Fibroblast of skin of abdomen (primary cell): ENCODE measurements at regions not wholly inside any gene's neighbourhood (a gene's known extent, or its start where the extent isn't known, plus 50 kb on each side); places are given as distances from the start of the nearest gene placed in this dataset.

Experiments
- DNase-seq: peaks from one replicate; pipeline ENCODE4 v3.0.0-alpha.2; 2013

DNA sequence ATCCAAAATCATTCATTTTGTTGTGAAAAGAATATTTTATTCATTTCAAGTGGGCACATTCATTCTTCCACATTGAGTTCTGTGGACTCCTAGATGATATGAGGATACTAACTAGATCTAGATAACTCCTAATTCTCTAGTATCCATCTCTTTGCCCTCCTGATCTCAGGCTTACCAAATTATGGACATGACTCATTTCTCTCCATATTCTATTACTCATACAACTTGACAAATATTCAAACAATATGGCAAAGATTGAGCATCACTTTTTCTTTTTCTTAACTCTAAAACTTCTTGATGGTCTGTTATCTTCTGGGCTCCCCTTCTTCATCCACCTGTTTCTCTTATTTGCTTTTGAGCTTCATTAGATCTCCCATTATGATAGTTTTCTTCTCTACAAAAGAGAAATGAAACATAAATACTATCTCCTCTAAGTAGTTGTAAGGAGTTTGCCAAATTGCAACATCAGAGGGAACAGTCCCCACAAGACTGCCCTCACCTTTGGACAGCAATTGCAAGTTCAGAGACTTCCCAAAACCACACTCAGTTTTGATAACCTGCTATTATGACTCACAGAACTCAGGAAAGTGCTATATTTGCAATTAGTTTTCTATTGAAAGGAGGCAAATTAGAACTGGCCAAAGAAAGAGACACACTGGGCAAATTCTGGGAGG, 422.9 kb downstream of the SPRY1 start:
- DNase-seq, result no peak

DNA sequence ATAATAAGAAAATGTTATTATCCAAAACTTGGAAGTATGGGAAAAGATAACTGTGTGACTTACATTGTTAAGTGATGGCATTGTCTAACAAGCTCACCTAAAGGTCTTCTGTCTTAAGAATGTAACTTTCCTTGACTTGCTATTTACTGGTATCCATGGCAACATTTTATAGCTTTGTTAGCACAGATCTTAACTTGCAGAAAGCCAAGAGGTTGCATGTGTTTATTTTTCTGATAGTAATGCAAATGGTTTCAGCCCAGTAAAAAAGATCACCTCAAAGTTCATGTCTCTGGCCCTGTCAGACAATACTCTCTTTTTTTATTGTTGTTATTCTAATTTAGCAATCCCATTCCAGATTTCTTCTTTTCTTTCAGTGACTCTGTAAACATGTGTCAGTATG, 425.3 kb downstream of the SPRY1 start:
- DNase-seq, result no peak

DNA sequence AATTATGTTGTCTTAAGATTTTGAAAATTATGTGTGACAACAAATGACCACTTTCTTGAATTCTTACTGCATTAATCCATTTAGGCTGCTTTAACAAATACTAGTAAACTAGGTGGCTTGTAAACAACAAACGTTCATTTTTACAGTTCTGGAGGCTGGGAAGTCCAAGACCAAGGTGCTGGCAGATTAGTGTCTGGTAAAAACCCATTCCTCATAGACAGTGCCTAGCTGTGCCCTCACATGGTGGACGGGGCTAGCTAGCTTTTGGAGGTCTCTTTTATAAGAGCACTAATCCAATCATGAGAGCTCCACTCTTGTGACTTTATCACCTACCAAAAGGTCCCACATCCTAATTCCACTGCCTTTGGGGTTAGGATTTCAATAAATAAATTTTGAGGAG, 425.8 kb downstream of the SPRY1 start:
- DNase-seq, result no peak

DNA sequence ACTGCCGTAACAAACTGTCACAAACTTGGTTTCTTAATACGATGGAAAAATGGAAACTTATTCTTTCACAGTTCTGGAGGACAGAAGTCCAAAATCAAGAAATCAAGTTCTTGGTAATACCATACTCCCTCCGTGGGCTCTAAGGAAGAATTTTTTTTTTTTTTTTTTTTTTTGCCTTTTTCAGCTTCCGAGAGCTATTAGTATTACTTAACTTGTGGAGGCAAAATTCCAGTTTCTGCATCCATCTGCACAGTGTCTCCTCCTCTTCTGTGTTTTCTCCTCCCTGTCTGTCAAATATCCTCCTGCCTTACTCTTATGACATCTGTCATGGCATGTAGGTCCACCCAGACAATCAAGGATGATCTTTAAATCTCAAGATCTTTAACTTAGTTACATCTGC, 426.6 kb downstream of the SPRY1 start:
- no peak for DNase-seq

DNA sequence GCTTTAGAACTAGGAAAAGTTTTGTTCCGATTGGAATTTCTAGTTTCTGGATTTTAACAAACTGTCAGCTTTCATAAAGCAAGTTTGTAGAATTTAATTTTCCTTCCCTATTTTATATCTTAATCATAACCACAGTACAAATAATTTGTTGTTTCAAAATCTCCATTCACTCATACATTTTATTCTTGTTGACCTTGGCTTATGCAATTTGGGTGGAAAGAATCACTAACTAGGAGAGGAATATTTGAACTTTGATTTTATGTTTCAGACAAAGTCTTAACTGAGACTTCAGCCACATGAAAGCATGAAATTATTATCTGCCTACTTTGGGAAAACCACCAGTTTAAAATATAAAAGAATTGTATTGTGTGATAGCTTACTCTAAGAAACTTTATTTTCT, 427.9 kb downstream of the SPRY1 start:
- no peak for DNase-seq

DNA sequence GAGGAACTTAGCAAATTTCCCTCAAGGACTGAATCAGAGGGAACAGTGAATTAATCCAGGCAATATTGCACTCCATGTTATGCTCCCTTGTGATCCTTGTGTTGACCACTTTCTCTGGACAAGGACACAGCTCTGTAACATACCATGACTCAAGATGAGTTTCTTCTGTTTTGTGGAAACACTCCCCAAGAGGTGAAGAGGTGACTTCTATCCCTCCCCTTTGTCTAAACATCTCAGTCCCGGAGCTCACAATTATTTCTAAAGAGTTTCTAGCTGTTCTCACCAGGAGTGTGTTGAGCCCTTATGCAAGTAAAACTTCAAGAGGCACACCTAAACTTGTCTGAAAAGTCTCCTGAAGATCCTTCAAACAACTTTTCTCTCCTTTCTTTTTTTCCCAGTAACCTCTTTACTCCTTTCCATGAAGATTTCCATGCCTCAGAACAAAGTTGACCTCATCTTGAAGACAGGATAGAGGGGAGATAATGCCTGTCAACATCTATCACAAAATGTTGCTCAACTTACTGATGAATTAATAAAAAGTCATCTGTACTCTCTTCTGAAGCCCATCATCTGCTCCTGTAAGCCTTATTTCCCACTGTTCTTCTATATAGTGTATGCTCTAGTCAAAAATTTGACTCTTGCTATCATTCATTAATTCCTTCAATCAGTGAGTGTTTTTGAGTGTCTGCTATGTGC, 429.1 kb downstream of the SPRY1 start:
- DNase-seq, result no peak

DNA sequence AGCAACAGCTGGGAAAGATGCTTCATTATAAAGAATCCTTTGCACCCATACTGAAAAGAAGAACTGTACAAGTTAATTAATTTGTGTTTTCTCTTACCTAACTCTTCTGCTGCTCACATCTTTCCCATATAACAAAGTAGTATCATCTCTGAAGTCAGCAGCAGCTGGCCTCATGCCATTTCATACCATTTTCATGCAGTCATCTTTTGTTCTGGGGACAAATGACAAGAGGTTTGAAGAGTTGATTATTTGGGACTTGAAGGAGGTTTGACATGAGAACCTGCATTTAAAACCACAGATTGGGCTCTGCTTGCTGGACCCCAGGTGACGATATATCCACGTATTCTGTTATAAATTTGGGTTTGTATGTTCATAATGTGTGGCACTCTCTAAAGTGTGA, 430.3 kb downstream of the SPRY1 start:
- DNase-seq, result peak; percentile 60

DNA sequence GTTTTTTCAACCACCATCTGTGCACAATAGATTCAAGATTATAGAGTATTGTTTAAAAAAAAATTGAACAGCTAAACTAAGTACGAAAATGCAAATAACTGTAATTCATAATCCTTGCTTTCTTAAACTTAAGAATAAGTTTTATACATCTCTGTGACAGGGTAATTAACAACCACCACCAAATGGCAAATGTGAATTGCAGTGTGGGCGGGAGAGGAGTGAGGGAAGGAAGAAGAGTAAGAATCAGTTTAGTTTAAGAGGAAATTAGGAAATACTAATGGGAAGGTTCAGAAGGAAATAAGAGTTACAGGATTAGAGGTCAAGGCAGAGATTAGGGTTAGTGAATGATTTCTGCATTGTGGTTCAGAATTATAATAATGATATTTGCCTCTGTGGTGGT, 430.9 kb downstream of the SPRY1 start:
- no peak for DNase-seq

DNA sequence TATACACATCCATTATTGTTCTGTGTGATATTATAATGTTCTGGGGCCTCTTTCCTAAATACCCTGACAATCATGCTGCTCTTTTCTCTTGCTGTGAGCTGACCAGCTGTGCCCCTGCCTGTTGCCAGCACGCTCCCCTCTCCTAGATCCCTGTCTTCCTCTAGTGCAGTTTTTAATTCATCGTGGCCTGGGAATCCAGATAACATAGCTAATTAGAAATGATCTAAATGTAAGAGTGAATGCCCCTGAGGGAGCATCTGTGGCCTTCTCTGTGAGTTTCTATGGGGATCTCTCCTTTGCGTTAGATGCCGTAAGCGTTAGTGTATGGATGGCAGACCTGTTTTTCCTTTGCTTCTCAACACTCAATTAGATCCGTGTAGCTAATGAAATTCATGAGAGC, 434.3 kb downstream of the SPRY1 start:
- no peak for DNase-seq

DNA sequence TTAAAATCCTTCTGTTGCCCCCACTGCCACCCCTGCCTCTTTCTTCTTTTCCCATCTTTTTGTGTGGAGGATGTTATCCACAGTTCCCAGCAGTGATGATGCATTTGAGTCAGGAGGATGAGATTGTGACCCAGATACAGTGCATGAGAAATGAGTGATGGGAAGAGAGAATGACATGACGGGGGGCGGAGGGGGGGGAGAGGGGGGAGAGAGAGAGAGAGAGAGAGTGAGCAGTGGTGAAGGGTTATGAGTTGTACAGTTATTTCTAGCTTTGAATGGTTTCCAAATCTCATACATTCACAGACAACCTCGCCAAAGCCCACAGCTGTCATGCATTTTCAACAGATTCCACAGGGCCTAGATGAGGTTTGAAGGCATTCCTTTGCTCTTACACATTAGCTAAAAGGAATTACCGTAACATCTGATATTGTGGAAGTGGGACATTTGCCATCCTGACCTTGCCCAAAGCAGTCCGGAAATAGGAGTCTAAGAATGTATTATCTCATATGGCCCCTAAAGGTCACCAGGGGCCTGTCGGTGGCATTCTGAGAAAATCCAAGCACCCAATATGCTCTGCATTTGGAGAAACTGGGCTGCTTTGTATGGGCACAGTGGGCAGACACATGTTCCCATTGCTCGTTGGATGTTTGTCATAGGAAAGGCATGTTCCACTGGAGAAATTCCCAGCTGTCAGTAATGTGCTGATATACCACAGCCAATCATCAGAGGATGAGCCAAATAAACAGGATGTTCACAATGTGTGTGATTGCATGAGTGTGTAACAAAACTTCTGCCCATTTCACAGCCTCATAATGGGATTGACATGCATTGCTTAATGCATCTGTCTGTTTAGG, 435.8 kb downstream of the SPRY1 start:
- peak; percentile 100 for DNase-seq

DNA sequence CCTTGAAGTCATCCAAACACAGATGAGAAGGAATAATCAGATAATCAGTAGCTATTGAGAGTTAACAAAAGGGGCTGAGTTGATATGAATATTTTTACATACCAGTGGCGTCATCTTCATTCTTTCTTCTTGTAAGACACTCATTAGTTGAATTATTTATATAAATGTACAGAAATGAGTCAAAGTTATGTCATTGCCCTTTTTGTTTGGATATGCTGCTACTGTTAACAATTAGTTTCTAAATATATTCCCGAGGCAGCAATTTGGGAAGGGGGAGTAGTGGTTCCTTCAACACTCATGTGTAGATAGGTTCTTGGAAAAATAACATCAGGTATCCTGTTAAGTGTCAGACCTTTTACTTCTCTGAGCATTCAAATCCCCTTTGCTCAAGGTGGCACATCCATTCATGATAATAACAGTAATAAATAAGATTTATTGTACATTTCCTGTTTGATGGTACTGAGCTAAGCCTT, 436.6 kb downstream of the SPRY1 start:
- peak; percentile 83 for DNase-seq

DNA sequence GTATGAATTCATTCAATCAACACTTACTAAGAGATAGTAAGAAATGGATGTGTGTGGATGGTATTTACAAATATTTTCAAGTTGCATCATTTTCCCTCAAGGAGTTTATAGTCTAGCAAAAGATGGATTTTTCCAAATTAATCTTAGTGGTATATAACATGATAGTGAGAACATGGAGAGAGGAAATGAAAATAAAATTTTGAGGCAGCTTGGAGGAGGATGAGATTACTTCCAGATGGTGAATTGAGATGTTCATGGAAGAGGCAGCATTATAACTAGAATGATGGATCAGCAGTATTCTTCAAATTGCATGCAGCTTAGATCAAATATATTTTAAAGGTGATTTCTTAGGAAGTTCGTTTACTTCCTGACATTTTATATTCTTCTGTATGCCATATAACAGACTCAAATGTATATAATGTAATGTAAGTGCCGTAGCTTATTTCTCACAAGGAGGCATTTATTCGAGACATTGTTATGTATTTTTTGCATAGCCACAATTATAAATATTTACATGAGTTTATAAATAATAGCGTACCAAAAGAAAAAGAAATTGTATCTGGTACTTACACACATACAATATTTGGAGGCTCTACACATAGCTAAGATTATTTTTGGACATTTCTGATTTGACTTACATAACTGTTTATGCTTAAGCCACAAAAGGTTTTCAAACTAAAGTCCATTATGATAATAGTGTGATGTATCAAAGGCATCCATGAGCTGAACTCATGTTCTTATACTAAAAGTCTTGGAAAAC, 439.4 kb downstream of the SPRY1 start:
- no peak for DNase-seq

DNA sequence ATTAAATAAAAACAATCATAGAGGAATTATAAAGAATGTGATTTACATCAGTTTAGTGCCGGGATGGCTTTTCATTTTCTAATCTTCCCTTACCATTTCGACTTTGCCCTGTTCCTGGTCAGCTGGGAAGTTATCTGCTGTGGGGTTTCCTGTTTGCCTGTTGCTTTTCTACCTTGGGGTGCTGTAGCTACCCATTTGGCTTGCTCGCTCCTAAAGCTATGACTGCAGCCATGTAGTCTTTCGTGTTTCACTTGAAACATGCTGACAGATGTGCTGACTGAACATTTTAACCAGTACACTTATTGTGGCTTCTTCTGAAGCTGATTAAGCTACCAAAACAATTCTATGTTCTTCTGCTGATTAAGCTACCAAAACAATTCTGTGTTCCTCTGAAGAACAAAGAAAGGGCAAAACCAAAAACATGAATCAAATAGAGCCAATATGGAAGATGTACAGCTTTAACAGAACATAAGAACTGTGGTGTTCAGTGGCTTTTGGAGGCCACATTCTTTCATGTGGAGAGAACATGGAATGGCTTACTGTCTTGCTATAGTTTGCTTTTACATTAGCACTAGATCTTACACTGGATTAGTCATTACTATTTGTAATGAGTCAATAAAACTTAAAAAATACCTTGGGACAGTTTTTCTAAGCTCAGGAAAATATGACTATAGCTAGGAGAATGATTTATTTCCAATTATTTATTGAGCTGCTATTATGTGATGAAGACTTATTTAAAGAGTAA, 440.4 kb downstream of the SPRY1 start:
- DNase-seq, result peak; percentile 73

DNA sequence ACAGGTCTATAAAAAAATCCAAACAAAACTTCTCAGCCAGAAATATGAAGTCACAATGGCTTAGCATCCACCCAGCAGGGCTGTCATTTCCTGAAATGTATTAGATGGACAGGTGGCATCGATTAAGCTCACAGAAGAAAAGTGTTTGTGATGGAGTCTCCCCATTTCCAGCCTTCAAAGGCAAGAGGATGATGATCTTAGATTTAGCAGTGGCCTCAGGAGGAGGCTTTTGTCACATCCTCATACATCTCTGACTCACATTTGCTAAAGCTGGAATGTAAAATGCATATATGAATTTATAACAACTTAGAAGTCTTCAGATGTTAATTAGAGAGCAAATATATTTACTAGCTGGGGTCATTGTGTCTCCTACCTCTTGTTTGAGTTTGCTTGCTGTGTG, 441.9 kb downstream of the SPRY1 start:
- no peak for DNase-seq

DNA sequence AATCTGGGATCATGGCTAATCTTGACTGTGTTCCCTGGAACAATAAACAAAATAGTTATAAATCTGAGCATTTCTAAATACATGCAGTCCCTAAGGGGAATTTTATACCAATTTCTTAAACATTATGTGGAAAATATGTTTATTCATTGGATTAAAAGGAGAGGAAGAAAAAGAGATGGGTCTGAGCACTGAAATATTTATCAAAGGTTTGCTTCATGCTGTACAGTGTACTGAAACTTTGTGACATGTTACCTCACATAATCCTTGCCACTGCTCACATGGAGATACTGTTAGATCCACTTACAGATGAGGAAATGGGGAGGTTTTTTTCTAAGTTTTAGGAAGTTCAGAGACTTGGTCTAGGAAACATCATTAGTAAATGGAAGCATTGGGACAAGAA, 443.6 kb downstream of the SPRY1 start:
- DNase-seq, result no peak

DNA sequence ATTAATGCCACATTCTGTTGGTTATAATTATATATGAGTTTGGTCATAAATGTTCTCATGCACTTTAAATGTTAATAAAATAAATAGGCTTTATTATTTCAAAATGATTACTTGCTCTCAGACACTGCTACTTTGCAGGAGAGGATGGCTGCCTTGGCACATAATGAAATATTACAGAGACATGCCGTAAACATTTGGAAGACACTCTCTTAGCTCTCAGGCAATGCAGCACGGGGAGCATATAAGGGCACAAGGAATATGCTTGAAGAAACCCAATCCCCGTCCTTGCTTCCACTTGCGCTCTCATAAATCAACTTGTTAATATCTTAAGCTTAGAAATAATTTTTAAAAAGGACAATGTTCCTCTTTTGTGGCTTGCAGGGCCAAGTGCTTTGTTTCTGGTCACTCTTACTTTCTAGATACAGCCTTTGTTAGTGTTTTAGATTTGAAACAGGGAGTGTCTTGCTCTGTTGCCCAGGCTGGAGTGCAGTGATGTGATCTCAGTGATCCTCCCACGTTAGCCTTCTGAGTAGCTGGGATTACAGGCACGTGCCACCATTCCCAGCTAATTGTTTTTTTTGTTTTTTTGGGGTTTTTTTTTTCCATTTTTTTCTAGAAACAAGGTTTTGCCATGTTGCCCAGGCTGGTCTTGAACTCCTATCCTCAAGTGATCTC, 445.0 kb downstream of the SPRY1 start:
- no peak for DNase-seq

DNA sequence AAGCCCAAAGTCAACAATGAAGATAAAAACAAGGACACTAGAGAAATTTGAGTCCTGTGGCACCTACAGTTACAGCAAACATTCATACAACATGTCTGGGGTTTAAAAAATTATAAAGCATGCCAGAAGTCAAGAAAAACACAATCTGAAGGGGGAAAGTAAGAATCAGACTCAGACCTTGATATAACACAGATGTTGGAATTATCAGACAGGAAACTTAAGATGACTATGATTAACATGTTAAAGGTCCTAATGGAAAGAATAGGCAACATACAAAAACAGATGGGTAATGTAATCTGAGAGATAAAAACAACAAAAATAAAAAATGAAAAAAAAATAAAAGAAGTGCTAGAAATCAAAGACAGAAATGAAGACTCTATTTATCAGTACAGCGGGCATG, 446.5 kb downstream of the SPRY1 start:
- DNase-seq, result peak; percentile 42

DNA sequence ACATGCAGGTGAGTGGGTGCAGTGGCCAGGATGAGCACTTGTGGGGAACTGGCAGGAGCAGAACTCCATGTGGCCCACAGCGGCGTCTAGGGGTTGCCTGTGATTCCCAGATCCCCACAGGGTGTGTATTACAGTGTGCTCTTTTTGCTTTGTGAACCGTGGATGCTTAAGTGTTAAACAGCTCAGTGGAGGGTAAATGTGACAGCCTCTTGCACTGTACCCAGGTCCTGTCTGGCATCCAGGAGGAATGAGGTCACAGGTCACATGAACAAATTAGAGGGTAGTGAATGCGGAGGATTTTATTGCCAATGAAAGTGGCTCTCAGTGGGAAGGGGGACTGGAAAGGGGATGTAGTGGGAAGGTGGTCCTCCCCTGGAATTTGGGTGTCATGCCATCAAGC, 447.8 kb downstream of the SPRY1 start:
- no peak for DNase-seq

DNA sequence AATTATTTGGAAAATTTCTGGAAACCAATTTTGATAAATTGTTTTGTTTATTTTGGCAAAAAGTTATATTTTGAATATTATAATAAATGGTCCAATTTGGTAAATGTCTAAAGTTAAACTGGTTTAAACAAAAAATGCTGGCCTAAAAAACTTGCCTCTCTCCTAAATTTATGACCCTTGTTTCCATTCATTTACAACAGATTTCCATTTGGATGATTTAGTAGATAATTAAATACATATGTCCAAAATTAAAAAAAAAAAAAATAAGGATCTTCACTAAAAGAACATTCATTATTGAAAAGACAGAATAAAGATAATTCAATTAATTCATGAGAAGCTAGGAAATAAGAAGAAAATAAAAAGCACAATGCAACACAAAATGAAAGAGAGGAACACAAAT, 449.5 kb downstream of the SPRY1 start:
- no peak for DNase-seq

DNA sequence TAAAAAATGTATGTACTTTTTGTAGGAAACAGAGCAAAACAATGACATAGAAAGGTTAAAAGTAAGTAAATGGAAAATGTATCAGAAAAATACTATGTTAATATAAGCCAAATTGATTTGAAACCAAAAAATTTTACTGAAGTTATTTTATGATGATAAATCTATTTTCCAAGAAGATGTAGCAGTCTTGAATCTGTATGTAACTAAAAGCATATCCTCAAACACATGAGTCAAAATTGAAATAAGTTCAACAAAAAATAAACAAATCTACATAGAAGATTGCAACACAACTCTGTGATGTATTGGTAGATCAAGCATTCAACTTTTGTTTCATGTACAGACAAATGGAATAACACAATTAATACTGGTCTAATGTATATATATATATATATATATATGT, 450.0 kb downstream of the SPRY1 start:
- no peak for DNase-seq

DNA sequence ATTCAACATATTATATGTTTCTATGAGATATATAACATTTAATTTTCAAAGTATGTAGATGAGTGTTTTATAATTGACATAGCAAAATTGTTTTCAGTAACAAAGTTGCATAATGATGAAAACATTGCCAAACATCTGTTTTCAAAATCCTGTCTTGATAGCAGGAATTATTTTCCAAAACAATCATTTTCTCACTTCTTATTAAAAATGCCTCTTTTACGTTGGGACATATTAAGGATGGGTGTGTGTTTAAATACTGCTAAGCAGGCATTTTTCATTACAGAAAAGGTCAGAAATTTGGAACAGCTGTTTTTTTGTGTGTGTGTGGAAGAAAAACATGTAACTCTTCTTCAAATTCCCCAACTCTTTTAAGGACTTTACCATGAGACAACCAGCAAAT, 452.0 kb downstream of the SPRY1 start:
- DNase-seq, result no peak

DNA sequence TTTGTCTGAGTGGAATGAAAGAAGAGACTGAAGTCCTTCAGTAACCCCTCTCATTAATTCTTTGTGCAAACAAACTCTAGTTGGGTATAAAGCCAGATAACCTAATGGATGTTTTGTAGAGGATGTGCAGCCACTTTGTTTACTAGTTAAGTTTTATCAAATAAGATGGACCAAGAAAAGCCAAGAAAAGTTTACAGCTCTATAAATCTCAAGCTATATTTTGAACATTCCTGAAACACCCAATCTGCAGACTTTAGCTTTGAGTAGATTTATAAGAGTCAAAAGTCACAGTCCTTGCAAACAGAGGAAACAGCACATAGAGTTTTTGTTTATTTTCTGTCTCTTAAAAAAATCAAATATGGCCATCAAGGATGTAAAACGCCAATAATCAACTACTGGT, 452.9 kb downstream of the SPRY1 start:
- DNase-seq, result no peak
